HK-2 (cell line): ENCODE measurements at regions not wholly inside any gene's neighbourhood (a gene's known extent, or its start where the extent isn't known, plus 50 kb on each side); places are given as distances from the start of the nearest gene placed in this dataset.

Experiments used
- DNase-seq: peaks from one replicate; pipeline ENCODE4 v3.0.0-alpha.2; 2018; ENCODE audit not compliant: unreplicated experiment

DNA sequence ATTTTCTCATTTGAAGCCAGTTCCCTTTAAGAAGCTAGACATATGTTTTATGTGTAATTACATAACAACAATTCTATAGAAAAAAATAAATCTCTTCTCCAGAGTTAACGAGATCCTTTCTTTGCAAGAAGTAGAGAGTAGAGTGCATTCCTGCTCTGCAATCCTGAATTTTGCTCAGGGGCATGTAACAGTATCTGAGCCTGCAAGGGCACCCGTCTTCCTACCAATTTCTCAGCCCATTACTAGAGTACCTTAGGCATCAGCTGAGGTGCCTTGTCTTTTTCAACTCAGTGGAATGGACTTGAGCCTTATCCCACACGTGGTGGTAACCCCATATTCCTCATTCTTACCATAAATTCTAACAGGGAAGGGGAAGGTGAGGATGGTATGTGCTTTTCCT is 205.9 kb downstream of the IKZF2 start:
- DNase-seq, result no peak

GRCh38 chr2:212943351-212943750 is 208.1 kb downstream of the IKZF2 start:
- no peak for DNase-seq

- no peak for DNase-seq
These were observed 210.1 kb downstream of the IKZF2 start for GRCh38 chr2:212941361-212941760.

GRCh38 chr2:212940816-212941215 is 210.6 kb downstream of the IKZF2 start:
- no peak for DNase-seq

DNA sequence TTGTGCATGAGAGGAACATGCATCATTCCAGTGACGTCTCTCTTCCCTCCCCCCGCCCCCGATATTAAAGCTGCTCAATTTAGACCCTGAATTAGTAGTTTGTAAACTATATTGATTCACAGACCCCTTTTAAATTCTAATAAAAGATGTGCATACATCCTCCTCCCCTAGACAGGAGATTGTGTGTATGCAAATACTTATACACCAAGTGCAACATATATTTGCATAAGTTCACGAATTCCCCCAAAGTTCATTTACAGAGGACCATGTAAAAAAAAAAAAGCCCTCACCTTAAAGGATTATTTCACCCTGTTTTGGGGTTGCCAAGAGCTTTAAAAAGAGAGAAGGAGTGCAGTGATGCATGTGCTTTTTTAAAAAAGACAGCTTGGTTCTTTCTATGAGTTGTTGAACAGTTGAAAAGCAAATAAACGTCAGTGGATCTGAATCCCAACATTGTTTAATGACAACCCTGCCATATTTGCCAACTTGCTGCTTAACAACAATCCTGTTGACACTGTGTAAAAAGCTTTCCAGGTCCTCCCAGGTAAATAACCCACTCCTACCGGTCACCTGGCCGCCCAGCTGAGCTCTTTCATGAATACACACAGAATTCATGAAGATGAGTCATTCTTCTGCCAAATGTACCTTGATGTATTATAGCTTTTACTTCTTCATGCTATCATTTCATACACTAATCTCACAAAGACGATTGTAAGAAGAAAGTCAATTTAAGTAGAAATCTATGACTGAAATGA is 211.5 kb downstream of the IKZF2 start:
- no peak for DNase-seq

GRCh38 chr2:212938144-212938793 is 213.1 kb downstream of the IKZF2 start:
- no peak for DNase-seq

GRCh38 chr2:212936572-212936971 is 214.8 kb downstream of the IKZF2 start:
- DNase-seq, result no peak

DNA sequence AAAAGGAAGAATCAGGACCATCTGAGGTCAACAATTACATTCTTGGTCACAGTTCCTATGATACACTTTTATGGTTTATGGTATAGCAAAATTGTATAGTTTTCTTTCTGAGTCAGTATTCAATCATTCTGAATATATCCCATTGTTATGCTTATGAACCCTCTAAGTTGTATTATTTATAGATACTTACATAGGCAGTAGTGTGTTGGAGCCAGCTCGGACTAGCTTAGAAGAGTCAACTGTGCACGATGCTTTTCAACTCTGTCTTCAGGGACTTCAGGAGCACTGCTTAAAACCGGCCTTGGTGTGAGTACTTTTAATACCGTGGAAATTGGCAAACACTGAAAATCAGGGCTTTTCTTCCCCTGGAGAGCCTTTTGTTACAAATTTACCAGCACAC is 215.7 kb downstream of the IKZF2 start:
- no peak for DNase-seq

DNA sequence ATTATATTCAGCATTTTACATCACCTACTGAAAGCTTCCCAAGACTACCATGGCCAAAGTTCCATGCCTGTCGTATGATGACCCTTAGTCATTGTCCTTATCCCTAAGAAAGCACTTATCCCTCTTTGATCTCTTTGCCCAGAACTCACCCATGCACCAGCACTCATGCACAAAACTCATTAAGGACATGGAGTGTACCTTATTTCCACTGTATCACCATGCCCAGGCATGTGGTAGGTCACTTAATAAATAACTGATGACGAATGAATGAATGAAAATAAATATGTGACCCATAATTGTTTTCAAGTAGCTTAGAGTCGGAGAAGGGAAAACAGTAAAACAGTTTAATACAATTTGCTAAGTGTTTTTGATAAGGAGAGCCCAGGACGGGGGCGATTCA is 220.1 kb downstream of the IKZF2 start:
- DNase-seq, result no peak

DNA sequence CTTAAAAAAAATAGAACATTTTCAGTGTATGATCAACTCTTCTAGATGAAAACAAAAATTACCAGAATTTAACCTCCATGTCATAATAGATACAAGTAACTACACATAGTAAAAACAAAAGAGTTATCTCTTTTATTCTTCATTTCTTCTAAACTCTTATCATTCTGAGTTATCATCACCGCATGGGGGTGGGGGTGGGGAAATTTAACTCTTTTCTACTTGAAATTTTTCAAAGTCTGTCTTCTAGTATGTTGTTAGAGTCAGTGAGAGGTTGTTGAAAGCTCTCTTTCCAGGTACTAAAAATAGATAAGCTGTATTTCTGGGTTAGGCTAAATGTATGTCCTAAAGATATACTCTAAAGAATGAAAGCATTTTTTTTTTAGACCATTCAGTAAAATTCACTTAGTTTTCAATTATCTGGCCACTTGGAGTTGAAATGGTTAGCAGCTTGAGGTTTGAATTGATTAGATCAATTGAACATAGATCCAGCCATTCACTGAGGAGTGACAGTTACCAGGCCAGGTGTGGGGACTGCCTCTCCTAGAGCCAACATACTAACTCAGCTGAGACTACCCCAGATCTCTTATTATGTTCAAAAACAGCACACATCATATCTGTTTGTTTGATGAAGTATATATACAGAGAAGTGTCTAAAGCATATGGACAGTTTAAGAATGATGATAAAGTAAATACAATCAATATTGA is 220.7 kb downstream of the IKZF2 start:
- DNase-seq, result no peak

DNA sequence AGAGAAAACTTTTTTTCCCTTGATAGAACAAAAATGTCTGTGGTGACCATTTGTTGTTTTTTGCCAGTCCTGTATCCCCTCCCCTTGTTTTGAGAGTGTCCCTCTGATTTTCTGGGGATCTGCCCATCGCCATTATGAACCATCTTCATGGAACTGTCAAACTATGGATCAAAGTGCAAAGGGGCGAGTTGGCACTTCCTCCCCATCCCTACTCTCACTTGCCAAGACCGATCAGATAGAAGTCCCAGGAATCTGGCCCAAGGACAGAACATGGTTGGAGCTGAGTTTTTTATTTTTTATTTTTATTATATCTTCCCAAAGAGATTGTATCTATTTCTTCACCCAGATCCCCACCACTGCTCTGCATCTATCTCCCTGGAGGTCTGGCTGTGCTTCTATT is 221.4 kb downstream of the IKZF2 start:
- no peak for DNase-seq

- DNase-seq, result no peak
These were observed 222.3 kb downstream of the IKZF2 start for GRCh38 chr2:212929116-212929515.

- no peak for DNase-seq
These were observed 222.7 kb downstream of the IKZF2 start for GRCh38 chr2:212928681-212929080.

- DNase-seq, result no peak
These were observed 224.5 kb downstream of the IKZF2 start for GRCh38 chr2:212926940-212927339.

DNA sequence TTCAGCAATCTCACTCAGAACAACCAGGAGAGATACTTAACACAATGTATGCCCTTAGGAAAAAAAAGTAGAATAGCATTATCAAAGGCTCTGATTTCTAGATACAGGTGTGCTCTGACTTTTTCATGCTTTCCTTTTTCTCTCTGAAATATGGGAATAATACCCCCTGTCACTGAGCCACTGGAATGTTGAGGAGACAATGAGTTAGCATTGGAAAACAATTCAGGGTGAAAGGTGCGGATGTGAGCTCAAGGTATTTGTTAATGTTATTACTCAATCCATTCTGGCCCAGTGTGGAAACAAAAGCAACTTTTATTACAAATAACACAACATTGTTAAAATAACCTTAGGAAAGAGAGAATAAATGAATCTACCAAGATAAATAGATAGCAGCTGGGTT is 228.0 kb downstream of the IKZF2 start:
- DNase-seq, result no peak

DNA sequence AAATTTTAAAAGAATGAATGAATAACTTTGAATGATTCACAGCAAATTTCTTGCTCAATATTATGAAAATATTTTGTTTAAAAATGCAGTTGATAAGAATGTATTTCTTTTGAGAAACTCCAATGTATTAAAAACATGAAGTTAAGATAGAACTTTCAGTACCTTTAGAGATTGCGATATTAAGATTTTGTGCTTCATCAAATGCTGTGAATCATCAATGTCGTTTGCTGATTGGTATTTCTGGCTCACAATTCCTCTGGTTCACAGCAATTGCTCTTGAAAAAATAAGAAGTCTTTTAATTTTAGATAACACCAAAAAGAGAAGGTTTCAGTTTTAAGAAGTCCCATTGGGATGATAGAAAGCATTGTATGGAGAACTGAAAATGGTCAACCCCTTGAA is 228.7 kb downstream of the IKZF2 start:
- DNase-seq, result no peak

- no peak for DNase-seq
These were observed 229.7 kb downstream of the IKZF2 start for GRCh38 chr2:212921711-212922110.

DNA sequence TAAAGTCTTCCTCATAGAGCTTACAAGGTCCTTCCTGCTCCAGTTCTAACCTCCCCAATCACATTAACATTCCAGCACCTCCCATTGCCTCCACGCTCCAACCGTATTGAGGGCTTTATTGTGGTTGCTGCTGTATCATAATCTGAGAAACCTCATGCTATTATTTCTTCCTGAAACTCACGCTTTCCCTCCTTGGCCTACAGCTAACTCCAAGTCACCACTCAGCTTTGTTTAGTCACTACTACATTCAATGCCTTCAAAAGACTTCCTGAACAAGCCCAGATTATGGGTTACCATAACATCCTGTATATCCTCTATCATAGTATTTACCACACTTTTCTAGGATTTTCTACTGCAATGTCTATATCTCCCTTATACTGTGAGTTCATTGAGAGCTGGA is 230.4 kb downstream of the IKZF2 start:
- DNase-seq, result no peak

DNA sequence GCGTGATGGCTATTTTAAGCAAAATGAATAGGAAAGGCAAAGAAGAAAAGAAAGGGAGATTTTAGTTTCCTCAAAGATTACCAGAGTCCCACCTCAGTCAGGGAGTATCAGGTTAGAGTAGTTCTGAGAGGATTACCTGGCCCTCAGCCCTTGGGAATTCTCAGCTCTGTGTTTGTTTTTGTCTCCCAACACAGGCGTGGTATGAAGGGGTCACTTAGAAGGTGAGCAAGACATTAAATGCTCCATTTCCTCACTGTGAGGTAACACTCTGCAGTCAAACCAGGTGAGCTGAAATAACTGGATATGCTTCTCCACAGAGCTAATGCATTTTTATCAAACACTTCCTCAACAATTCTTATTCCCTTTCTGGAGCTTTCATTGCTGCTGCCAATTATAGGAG is 232.2 kb downstream of the IKZF2 start:
- no peak for DNase-seq

- no peak for DNase-seq
These were observed 233.1 kb downstream of the IKZF2 start for GRCh38 chr2:212918336-212918735.

- DNase-seq, result no peak
These were observed 236.2 kb downstream of the IKZF2 start for GRCh38 chr2:212915121-212915782.

- DNase-seq, result no peak
These were observed 237.0 kb downstream of the IKZF2 start for GRCh38 chr2:212914392-212914791.
